Activated T-cell treated with anti-CD3 and anti-CD28 coated beads, Interleukin-2, amount 50 U/mL, for 4 hours (primary cell): ENCODE measurements at regions not wholly inside any gene's neighbourhood (a gene's known extent, or its start where the extent isn't known, plus 50 kb on each side); places are given as distances from the start of the nearest gene placed in this dataset.

Experiments used
- ATAC-seq, 2 donors: fragments of 200-7000 bp; cut with Tn5 transposase; one replicate each; pipeline ENCODE4 v1.10.0; 2021
- DNase-seq: peaks from one replicate; pipeline ENCODE4 v3.0.0-alpha.2; 2020
- H3K27me3 Mint-ChIP-seq: one replicate; pipeline ENCODE4 v1.8.0; 2021; ENCODE audit warnings: low read depth, mixed read lengths
- H3K36me3 Mint-ChIP-seq: one replicate; pipeline ENCODE4 v1.8.0; 2022; ENCODE audit warnings: mixed read lengths; ENCODE audit not compliant: insufficient read depth
- H3K4me1 Mint-ChIP-seq: one replicate; pipeline ENCODE4 v1.8.0; 2021; ENCODE audit warnings: low read depth, mixed read lengths
- H3K4me3 Mint-ChIP-seq: one replicate; pipeline ENCODE4 v1.8.0; 2021; ENCODE audit warnings: mild to moderate bottlenecking, moderate library complexity, mixed read lengths
- H3K9me3 Mint-ChIP-seq: one replicate; pipeline ENCODE4 v1.8.0; 2021; ENCODE audit warnings: mixed read lengths

DNA sequence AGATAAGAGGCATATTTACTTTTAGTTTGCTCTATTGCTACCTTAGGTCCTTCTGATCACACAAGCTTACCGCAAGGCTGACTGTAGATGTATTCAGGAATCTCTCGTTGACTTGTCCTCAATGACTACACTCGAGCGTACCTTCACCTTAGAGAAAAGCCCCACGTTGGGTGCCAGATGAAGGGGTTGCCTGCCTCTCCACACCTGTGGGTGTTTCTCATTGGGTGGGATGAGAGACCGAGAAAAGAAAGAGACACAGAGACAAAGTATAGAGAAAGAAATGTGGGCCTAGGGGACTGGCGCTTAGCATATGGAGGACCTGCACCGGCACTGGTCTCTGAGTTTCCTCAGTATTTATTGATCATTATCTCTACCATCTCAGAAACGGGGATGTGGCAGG lies 51.8 kb downstream of the ASCL4 start:
- Mint-ChIP-seq H3K27me3 (peaks cover 6% of the 10 kb centered on the region), H3K9me3 (peaks cover 45% of the 10 kb centered on the region), H3K36me3 (no peaks in the 10 kb centered on the region), H3K4me3 (no peak overlapping the region), H3K4me1 (no peaks in the 10 kb centered on the region)
- DNase-seq (no peak), ATAC-seq (no peak)

DNA sequence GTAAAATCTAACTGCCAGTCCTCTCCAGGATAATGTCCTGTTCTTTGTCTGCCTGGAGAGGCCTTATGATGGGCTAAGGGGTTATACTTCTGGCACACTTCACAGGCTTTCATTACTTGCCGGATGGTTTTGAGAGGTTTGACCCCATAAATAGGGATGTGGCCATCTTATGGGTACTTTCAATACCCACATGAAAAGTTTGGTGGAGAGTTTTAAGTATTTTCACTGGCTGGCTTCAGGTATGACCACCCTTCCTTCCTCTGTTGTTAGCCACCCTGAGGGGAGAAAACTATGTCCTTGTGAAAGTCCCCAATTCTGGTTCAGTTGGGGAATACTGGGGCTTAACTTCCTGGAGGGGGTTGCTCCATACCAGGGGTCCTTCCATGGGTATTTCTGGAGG lies 54.8 kb downstream of the ASCL4 start:
- H3K36me3 Mint-ChIP-seq, result no peaks in the 10 kb centered on the region
- H3K4me1 Mint-ChIP-seq, result no peaks in the 10 kb centered on the region
- ATAC-seq, result no peak
- H3K9me3 Mint-ChIP-seq, result peaks cover 38% of the 10 kb centered on the region
- H3K4me3 Mint-ChIP-seq, result no peak overlapping the region
- H3K27me3 Mint-ChIP-seq, result peaks cover 19% of the 10 kb centered on the region
- DNase-seq, result no peak

DNA sequence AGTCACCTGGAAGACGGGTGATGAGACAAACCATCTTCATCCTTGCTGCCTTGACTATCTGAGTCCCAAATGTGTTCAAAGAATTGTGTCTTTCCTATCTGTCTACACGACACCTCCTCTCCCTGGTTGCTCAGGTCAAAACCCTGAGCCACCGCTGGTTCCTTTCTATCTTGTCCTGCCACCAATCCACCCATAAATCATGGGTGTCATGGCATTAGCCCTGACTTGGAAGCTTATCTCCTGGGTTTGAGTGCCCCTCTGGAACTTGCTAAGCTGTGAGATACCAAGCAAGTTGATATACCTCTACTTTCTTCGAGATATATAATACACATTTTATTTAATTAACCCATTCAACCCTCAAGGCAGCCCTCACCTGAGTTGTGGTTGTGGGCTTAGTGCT lies 57.9 kb downstream of the ASCL4 start:
- no peaks in the 10 kb centered on the region for H3K4me1 Mint-ChIP-seq
- ATAC-seq (no peak), DNase-seq (no peak)
- peaks cover 10% of the 10 kb centered on the region for H3K9me3 Mint-ChIP-seq
- H3K4me3 Mint-ChIP-seq, result no peak overlapping the region
- H3K36me3 Mint-ChIP-seq, result no peaks in the 10 kb centered on the region
- H3K27me3 Mint-ChIP-seq, result peaks cover 32% of the 10 kb centered on the region

DNA sequence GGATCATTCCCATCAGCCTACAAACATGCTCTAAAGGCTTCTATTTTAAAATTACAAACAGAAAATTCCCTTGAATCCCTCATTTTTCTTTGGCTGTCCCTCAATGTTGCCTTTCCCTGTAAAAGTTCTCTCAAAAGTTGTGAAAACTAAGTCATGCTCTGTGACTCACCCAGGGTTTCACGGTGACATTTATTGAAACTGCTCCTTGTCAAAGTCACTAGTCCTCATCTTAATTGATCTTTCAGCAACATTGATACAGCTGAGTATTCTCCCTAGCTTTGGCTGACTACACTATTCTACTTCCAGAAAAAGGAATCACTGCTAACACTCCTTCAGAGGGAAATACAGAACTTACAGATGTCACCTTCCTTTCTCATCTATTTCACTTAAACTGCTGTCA lies 65.7 kb downstream of the ASCL4 start:
- DNase-seq (no peak), ATAC-seq (no peak)
- H3K9me3 Mint-ChIP-seq, result no peaks in the 10 kb centered on the region
- H3K4me3 Mint-ChIP-seq, result no peak overlapping the region
- H3K4me1 Mint-ChIP-seq, result peaks cover 3% of the 10 kb centered on the region
- peaks cover 33% of the 10 kb centered on the region for H3K27me3 Mint-ChIP-seq
- H3K36me3 Mint-ChIP-seq, result no peaks in the 10 kb centered on the region

DNA sequence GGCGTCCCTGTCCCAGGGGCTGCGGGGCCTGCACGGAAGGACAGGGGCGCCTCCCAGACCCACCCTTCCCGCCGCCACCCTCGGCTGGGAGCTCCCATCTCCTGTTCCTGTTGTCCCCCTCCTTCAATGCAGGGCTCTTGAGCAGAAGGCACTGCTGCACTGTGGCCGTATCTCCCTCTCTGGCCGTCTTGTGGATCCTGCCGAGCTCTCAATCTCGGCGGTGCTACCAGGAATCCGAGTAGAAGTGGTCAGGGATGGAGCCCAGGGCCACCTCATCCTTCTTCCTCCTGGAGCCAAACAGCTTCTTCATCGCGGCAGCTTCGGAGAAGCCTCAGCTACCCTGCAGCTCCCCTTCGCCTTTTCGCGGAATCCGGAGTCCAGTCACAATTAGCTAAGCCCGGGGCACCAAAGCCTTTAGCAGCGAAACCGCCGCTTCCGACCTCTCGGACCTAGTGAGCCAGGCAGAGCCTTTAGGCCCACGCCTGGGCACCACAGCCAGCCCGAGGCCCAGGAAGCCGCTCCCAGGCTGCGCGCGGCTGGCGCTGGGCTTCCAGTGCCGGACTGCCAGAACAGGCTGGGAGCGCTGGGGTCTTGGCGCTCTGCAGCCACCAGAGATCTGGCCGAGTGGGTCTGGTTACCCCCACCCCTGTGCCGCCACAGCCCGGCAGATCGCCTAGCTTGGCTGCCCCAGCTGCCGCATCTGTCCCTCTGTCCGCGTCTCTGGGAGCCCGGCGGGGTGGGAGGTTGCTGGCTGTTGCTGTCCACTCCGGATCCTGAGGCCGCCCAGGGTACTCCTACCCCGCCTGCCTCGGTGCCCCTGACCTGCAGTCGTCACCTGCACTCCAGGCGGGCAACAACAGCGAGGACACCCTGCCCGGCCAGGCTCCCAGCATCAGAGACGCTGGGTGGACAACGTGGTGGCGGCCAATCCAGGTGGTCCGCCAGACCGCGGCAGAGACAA lies 69.1 kb downstream of the ASCL4 start:
- H3K4me3 Mint-ChIP-seq, result no peak overlapping the region

DNA sequence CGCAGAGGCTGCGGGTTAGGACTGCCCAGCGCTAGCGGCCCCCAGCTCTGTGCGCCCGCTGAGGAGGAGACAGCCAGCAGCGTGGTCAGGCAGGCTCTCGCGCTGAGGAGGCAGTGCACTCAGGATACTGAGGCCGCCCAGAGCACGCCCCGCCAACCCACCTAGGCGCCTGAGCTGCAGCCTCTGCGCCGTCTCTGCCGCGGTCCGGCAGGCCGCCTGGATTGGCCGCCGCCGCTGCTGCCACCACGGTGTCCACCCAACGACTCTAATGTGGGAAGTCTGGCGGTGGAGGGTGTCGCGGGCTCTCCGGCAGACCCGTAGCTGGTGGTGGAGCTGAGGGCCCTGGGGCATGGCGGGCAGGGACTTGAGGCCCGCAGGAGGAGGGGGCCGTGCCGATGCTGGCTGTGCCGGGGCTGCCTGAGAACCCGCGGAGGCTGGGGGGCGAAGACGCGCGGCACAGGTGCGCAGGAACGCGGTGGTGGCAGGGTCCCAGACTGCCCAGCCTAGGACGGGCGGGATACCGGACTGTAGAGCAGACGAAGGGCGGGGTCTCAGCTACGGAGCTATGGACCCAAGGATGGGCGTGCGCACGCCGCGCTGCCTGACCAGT lies 69.9 kb downstream of the ASCL4 start:
- H3K4me1 Mint-ChIP-seq, result peaks cover 3% of the 10 kb centered on the region
- no peak for DNase-seq
- ATAC-seq, result peak in 1 of 2 donors; percentile 42
- no peaks in the 10 kb centered on the region for H3K9me3 Mint-ChIP-seq
- H3K4me3 Mint-ChIP-seq, result no peak overlapping the region
- peaks cover 55% of the 10 kb centered on the region for H3K27me3 Mint-ChIP-seq
- no peaks in the 10 kb centered on the region for H3K36me3 Mint-ChIP-seq

More for the DNA sequence above, 69.1 kb downstream of the ASCL4 start:
- ATAC-seq (peak in 1 of 2 donors; percentile 39), DNase-seq (no peak)
- H3K9me3 Mint-ChIP-seq, result no peaks in the 10 kb centered on the region
- no peaks in the 10 kb centered on the region for H3K36me3 Mint-ChIP-seq
- H3K4me1 Mint-ChIP-seq, result peaks cover 3% of the 10 kb centered on the region
- H3K27me3 Mint-ChIP-seq, result peaks cover 48% of the 10 kb centered on the region

- Mint-ChIP-seq H3K36me3 (no peaks in the 10 kb centered on the region), H3K9me3 (no peaks in the 10 kb centered on the region), H3K4me3 (no peak overlapping the region), H3K4me1 (peaks cover 3% of the 10 kb centered on the region), H3K27me3 (peaks cover 56% of the 10 kb centered on the region)
- ATAC-seq, result no peak
- DNase-seq, result no peak
Observed at GRCh38 chr12:107845226-107845979, 70.9 kb downstream of the ASCL4 start.

DNA sequence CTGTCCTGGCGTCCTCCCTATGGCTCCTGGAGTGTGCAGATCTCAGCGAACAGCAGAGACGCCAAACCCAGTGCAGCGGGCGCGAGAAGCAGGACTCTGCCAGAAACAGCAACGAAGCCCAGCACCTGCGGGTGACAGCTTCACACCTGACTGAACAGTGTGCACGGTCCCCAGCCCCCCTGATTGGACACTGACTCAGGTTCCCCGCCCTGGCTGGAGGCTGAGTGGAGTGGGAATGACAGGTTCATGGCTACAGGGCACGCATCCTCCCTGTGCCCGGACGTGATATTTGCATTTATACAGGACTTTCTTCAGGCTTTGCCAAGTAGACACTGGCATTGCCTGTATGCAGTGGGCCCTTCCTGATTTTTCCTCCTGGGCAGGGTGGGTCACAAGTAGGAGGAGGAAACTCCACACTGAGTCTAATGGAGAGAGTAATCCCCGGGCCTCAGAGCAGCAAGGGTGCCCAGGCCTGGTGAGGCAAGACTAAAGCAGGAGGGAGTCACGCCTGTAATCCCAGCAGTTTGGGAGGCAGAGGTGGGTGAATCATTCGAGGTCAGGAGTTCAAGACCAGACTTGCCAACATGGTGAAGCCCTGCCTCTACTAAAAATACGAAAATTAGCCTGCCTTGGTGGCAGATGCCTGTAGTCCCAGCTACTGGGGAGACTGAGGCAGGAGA lies 71.6 kb downstream of the ASCL4 start:
- H3K9me3 Mint-ChIP-seq, result no peaks in the 10 kb centered on the region

GRCh38 chr12:107847430-107847829 lies 72.9 kb downstream of the ASCL4 start:
- DNase-seq (no peak), ATAC-seq (no peak)
- H3K27me3 Mint-ChIP-seq, result peaks cover 53% of the 10 kb centered on the region
- peaks cover 3% of the 10 kb centered on the region for H3K4me1 Mint-ChIP-seq
- H3K36me3 Mint-ChIP-seq, result no peaks in the 10 kb centered on the region
- H3K4me3 Mint-ChIP-seq, result no peak overlapping the region
- H3K9me3 Mint-ChIP-seq, result no peaks in the 10 kb centered on the region

More for the DNA sequence above, 71.6 kb downstream of the ASCL4 start:
- Mint-ChIP-seq H3K36me3 (no peaks in the 10 kb centered on the region), H3K4me3 (no peak overlapping the region), H3K4me1 (peaks cover 3% of the 10 kb centered on the region), H3K27me3 (peaks cover 54% of the 10 kb centered on the region)
- no peak for DNase-seq
- no peak for ATAC-seq

DNA sequence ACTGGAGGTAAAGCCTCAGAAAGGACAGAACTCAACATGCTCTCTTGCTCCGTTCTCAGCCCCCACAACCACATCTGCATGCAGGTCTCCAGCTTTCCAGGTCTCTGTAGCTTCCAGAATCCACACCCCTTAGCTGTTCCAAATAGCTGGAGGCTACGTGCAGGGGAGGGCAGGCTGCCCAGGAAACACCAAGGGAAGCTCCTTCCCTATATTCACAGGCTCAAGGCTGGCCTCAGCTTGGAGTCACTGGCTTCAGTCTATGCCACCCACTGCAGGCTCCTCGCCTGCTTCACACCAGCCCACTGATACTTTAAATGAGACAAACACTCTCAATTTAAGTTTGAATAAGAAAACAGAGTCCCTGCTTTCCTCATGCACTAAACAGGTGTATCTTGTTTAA lies 73.3 kb downstream of the ASCL4 start:
- Mint-ChIP-seq H3K4me1 (peaks cover 3% of the 10 kb centered on the region), H3K9me3 (no peaks in the 10 kb centered on the region), H3K27me3 (peaks cover 53% of the 10 kb centered on the region), H3K36me3 (no peaks in the 10 kb centered on the region), H3K4me3 (no peak overlapping the region)
- ATAC-seq (no peak), DNase-seq (no peak)

DNA sequence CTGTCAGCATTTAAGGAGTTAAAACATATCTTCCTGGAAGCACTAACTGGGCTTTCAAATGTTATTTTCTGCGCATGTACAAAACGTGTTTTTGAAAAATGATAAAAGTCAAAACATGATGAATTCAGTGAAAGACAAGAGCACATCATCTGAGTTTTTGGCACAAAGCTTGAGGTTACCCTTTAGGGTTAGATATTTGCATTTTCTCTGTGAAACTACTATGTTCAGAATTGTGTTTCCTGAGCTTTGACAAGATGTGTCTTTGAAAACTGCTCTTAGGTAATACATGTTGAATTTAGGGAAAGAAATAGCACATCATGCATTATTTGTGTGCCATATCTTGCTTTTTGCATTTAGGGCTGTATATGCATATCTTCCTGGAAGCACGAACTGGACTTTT lies 79.0 kb downstream of the ASCL4 start:
- Mint-ChIP-seq H3K4me3 (no peak overlapping the region), H3K9me3 (no peaks in the 10 kb centered on the region), H3K36me3 (no peaks in the 10 kb centered on the region), H3K4me1 (no peaks in the 10 kb centered on the region), H3K27me3 (peaks cover 40% of the 10 kb centered on the region)
- no peak for ATAC-seq
- DNase-seq, result no peak

- Mint-ChIP-seq H3K9me3 (no peaks in the 10 kb centered on the region), H3K36me3 (no peaks in the 10 kb centered on the region), H3K4me1 (no peaks in the 10 kb centered on the region)
Observed at GRCh38 chr12:107855471-107855870, 81.0 kb downstream of the ASCL4 start.

DNA sequence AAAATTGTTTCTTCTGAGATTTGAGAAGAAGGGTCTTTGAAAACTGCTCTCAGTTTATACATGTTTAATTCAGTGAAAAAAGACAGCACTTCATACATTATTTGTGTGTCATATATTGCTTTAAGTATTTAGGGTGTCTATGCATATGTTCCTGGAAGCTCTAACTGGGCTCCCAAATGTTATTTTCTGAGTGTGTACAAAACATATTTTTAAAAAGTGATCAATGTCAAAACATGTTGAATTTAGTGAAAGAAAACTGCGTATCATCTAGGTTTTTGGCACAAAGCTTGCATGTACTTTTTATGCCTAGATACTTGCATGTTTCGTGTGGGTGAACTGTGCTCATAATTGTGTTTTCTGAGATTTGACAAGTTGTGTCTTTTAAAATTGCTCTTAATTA lies 81.6 kb downstream of the ASCL4 start:
- Mint-ChIP-seq H3K36me3 (no peaks in the 10 kb centered on the region), H3K9me3 (no peaks in the 10 kb centered on the region), H3K4me3 (no peak overlapping the region), H3K27me3 (peaks cover 38% of the 10 kb centered on the region), H3K4me1 (no peaks in the 10 kb centered on the region)
- DNase-seq, result no peak
- ATAC-seq, result no peak

More at GRCh38 chr12:107855471-107855870, 81.0 kb downstream of the ASCL4 start:
- ATAC-seq (no peak), DNase-seq (no peak)
- peaks cover 34% of the 10 kb centered on the region for H3K27me3 Mint-ChIP-seq
- H3K4me3 Mint-ChIP-seq, result no peak overlapping the region

- H3K4me3 Mint-ChIP-seq, result no peak overlapping the region
- DNase-seq (no peak), ATAC-seq (no peak)
- H3K36me3 Mint-ChIP-seq, result no peaks in the 10 kb centered on the region
- no peaks in the 10 kb centered on the region for H3K9me3 Mint-ChIP-seq
- H3K27me3 Mint-ChIP-seq, result peaks cover 44% of the 10 kb centered on the region
- H3K4me1 Mint-ChIP-seq, result no peaks in the 10 kb centered on the region
Observed at GRCh38 chr12:107857191-107857590, 82.7 kb downstream of the ASCL4 start.
